RWPE1 (cell line): ENCODE measurements at regions not wholly inside any gene's neighbourhood (a gene's known extent, or its start where the extent isn't known, plus 50 kb on each side); places are given as distances from the start of the nearest gene placed in this dataset.

ENCODE experiments used
- CTCF ChIA-PET: fragments of 350-600 bp; sonication (Branson Sonifier 250); formaldehyde crosslinking; extraction: SDS; loops from one replicate; lab custom pipeline; 2021; lab: Yijun Ruan, JAX
- POLR2A ChIA-PET: fragments of 400-600 bp; formaldehyde crosslinking; extraction: SDS; loops from one replicate; lab custom pipeline; 2020; ENCODE audit warnings: antibody characterized with exemption; ENCODE audit not compliant: low non-redundant PET; lab: Yijun Ruan, JAX
- DNase-seq: peaks from one replicate; pipeline ENCODE4 v3.0.0; 2012; ENCODE audit warnings: low spot score
- H3K27ac ChIP-seq: fragments of 450-650 bp; 2 replicates; pipeline ENCODE4 v1.5.1; 2017
- TF ChIP-seq, protein P1 (sequence below): fragments of 450-650 bp; conservative IDR thresholded peaks from 2 replicates; pipeline ENCODE4 v1.5.1; 2017; ENCODE audit warnings: low read depth, mild to moderate bottlenecking

DNA sequence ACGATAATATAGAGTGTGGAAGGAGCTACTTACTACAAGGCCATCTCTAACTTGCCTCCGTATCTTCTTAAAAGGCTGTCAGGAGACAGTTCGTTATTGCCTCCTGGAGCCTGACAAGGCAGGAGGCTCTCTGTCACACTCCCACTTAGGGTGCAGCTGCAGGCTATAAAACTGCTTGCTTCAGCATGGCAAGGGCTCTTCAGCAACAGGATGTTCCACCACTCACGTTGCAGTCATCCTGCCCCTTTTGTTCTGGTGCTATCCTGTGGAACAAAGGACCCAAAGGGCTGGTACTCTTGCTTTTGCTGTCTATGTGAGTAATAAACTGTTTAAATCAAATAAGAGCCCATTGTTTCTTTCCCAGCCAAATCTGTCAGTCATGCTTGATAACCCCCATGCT, 508.9 kb downstream of the NTRK2 start:
- TF ChIP-seq, protein P1, sequence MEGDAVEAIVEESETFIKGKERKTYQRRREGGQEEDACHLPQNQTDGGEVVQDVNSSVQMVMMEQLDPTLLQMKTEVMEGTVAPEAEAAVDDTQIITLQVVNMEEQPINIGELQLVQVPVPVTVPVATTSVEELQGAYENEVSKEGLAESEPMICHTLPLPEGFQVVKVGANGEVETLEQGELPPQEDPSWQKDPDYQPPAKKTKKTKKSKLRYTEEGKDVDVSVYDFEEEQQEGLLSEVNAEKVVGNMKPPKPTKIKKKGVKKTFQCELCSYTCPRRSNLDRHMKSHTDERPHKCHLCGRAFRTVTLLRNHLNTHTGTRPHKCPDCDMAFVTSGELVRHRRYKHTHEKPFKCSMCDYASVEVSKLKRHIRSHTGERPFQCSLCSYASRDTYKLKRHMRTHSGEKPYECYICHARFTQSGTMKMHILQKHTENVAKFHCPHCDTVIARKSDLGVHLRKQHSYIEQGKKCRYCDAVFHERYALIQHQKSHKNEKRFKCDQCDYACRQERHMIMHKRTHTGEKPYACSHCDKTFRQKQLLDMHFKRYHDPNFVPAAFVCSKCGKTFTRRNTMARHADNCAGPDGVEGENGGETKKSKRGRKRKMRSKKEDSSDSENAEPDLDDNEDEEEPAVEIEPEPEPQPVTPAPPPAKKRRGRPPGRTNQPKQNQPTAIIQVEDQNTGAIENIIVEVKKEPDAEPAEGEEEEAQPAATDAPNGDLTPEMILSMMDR, result no peak
- H3K27ac ChIP-seq, result no peak overlapping the region
- CTCF ChIA-PET, result interaction anchor here (0.6 kb wide), 1 partner anchor 26 kb away, joined by 4 read pairs; no protein-coding TSS in a partner anchor
- POLR2A ChIA-PET, result no interaction called here
- DNase-seq, result peak; percentile 23

DNA sequence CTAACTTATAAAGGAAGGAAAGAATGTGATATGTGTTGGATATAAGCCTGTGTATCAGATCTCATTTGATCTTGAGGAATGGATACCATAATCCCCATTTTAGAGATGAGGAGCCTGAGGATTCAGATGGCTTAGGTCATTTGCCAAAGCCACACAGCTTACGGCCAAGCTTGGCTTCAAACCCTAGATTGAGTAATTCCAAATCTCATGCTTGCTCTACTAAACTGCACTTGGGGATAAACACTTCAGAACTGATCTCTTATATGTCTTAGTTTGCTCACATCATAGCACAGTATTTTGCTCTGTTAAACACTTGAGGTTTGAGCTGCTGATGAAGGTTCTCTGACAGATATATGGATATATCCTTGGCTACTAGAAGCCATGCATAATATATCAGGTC, 504.4 kb downstream of the NTRK2 start:
- TF ChIP-seq, protein P1, result no peak
- H3K27ac ChIP-seq, result no peak overlapping the region
- CTCF ChIA-PET, result interaction anchor here (0.6 kb wide), 1 partner anchor 484 kb away, joined by 4 read pairs; no protein-coding TSS in a partner anchor
- POLR2A ChIA-PET, result no interaction called here
- DNase-seq, result no peak

- POLR2A ChIA-PET, result no interaction called here
- TF ChIP-seq, protein P1, result no peak
- H3K27ac ChIP-seq, result peak overlapping the region; percentile 65
- peak; percentile 77 for DNase-seq
- CTCF ChIA-PET, result interaction anchor here (0.6 to 1.5 kb wide), 2 partner anchors 438 to 579 kb away, joined by 3 to 4 read pairs; no protein-coding TSS in a partner anchor
These were observed 502.8 kb downstream of the NTRK2 start for GRCh38 chr9:85172001-85172978.

- ChIA-PET CTCF (no interaction called here), POLR2A (no interaction called here)
- TF ChIP-seq, protein P1, result no peak
These were observed 501.6 kb downstream of the NTRK2 start for GRCh38 chr9:85171163-85171562.

GRCh38 chr9:85168412-85168811, 498.9 kb downstream of the NTRK2 start:
- ChIA-PET CTCF (interaction anchor here (0.6 kb wide), 1 partner anchor 78 kb away, joined by 6 read pairs; no protein-coding TSS in a partner anchor), POLR2A (no interaction called here)
- DNase-seq, result no peak
- TF ChIP-seq, protein P1, result no peak
- H3K27ac ChIP-seq, result no peak overlapping the region

More at GRCh38 chr9:85171163-85171562, 501.6 kb downstream of the NTRK2 start:
- H3K27ac ChIP-seq, result no peak overlapping the region
- DNase-seq, result no peak

DNA sequence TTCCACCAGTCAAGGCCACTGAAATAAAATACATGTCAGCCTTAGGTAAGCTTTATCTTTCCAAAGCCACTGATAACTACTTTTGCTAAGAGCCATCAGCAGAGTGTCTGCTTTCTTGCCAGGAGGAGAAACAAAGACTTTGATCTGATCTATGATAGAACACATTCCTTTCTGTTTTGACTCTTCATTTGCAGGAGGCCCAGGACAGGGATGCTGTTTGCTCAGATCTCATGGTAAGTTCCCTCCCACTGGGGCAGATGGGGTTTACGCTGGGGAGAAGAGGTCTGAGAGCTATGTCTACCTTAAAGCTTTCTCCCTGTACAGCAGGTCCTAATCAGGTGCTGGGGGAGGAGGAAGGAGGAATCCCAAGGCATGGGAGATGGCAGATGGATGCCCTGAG, 497.6 kb downstream of the NTRK2 start:
- ChIA-PET POLR2A (no interaction called here), CTCF (no interaction called here)
- DNase-seq, result no peak
- TF ChIP-seq, protein P1, result no peak
- no peak overlapping the region for H3K27ac ChIP-seq
